ENCODE measurements at regions not wholly inside any gene's neighbourhood (a gene's known extent, or its start where the extent isn't known, plus 50 kb on each side); places are given as distances from the start of the nearest gene placed in this dataset.
"Not testable (repeated sequence)": the region's sequence is repeated elsewhere in the genome, so short reads cannot be mapped to it uniquely, and the experiment has no call there.

DNA sequence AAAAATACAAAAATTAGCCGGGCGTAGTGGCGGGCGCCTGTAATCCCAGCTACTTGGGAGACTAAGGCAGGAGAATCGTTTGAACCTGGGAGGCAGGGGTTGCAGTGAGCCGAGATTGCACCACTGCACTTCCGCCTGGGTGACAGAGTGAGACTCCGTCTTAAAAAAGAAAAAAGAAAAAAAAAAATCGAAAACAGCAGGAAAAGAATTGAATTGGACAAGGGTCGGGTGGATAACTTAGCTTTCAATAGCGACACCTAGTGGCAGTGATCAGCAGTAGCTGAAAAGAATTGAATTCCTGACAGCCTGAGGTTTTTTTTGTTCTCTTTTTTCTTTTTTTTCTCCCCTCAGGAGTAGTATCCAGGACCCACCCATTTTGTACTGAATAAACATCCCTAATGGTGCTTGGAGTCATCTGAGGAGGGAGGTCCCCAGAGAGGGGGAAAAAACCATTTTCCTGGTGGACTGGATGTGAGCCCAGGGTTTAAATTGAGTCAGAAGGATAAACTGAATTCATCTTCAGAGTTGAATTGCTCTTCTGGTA is 55.1 kb downstream of the CYCS start:
- DNase-seq = peak; percentile 21 to 45

DNA sequence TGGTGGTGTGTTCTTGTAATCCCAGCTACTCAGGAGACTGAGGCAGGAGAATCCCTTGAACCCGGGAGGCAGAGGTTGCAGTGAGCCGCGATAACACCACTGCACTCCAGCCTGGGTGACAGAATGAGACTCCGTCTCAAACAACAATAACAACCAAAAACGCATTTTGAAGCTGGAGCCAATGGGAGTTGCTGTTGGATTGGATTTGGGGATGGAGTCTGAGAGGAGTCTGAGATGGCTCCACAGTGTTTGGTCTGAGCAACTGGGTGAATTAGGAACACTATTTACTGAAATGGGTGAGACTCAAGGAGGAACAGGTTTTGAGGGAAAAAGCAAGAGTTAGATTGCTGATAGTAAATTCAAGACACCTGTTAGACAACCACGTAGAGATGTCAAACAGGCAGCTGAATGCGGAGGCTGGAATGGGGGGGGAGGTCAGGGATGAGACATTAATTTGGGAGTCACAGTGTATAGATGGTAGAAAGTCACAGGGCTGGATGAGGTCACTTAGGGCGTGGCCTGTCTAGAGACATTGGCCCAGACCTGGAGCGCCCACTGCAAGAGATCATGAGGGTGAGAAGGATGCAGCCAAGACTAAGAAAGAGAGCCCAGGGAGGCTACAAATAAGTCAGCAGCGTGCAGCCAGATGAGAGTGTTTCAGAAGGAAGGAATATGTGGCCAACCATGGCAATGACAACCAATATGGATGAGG is 56.4 kb downstream of the CYCS start:
- DNase-seq = no peak

- no peak for DNase-seq
Observed at GRCh38 chr7:25067726-25068501, 57.1 kb downstream of the CYCS start.

DNA sequence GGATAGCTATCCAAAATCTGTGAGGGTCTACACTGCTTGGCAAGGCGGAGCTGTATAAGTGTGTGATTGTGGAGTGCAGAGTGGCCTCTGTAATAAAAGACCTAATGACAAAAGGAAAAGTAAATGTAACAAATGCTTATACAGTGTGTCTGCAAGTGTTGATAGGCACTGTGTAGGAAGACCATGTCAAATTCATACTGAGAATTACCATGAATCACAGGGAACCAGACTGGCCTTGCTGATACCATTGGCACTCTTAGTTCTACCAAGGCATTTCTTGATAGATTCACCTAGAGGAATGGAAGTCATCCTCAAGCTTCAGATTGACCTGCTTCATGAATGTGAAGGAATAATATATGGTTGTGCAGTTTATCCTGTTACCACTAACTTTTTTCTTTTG is 58.8 kb downstream of the CYCS start:
- DNase-seq = no peak

DNA sequence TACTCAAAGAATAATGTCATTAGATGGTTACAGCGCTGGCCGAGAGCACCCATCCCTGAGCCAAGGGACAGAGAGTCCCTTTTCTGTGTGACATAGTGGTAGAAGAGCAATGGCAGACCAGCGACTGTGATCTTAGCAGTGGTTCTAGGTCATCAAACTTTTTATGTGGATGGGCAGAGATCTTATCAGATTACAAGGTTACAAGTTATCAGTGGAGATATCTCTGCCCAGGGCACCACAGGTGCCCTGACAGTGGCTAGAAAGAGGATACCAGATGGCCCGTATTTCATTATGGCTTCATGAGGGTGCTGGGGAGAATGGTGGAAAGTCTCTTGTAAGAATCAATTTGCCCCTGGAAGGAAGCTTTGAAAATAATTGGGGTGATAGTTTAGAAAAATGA is 62.7 kb downstream of the CYCS start:
- no peak for DNase-seq

DNA sequence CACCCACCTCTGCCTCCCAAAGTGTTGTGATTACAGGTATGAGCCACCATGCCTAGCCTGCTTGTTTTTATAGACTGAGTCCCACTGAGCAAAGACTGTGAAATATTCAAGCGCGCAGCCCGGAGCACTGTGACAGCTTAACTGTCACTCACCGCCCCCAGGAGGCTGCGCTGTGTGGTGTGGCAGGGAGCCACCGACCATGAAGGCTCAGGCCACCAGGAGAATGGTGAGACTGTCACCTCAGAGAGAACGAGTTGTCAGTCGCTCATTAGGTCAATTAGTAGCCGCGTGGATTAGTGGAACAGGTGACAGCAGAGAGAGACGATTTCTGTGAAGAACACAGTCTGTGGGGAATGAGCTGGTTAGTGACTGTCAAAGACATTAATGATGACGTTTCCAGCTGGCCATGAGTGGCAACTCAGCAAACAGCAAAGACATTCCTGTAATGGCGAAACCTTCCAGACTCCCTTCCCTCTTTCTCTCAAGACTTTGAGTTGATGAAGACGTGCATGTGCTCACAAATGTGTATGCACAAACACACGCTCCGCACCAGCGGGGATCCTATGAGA is 64.5 kb downstream of the CYCS start:
- DNase-seq = no peak

- no peak for DNase-seq
Observed at GRCh38 chr7:25059576-25059975, 65.5 kb downstream of the CYCS start.

DNA sequence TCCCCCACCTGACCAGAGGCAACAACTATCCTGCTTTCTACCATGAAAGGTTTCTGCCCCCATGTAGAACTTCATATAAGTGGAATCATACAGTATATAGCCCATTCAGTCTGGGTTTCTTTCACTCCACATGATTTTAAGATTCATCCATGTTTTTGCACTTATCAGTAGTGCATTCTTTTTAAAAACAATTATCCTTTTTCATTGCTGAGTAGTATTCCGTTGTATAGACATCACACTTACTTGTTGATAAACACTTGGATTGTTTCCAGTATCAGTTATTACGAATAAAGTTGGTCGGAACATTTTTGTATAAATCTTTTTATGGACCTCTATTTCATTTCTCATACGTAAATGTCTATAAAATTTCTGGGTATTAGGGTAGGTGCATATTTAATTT is 68.7 kb downstream of the CYCS start:
- DNase-seq = no peak

GRCh38 chr7:25055520-25056220 is 69.4 kb downstream of the CYCS start:
- no peak for DNase-seq

DNA sequence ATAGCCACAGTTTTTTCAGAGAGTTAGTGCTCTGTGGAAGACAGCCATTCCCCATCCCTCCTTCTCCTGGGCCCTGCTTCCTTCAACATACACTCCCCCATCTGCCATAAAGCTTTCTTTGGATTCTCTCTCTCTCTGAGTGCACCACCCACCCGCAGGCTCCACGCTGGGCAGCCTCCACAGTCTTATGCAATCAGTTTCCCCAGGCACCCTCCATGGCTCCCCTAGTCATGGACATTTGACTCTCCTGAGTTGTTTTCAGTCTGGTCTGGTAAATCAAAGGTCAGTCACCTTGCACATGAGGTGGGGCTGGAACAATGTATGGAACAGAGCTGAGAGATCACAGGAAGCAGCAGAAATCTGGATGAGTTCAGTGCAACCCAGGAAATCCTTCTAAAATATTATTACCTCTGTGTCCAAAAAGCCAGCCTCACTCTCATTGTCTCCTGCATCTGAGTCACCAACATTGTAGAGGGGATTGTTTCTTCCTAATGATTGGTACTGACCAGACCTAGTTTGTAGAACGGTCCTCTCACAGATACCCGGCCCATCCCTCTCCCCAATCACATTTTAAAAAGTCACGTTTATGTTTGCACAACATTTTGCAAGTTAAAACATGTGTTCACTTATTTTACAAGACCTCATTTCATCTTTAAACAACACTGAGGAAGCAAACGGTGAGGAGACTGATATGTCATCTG is 70.1 kb downstream of the CYCS start:
- no peak for DNase-seq

DNA sequence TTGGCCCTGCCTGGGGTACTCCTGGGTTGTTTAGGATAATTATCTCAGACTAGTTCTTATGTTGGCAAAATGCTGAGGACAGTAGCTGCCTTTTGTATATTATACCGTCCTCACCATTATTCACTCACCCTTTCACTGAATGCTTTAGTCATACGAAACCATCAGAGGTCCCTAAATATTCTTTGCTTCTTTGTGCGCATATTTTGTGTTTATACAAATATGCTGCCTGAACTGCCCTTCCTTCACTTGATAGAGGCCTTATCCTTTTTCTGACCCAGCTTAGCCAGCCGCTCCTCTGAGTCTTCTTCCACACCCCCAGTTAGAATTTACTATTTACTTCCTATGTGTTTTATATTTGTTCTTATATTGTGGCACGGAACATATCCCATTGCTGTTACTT is 70.2 kb upstream of the OSBPL3 start:
- DNase-seq = no peak

DNA sequence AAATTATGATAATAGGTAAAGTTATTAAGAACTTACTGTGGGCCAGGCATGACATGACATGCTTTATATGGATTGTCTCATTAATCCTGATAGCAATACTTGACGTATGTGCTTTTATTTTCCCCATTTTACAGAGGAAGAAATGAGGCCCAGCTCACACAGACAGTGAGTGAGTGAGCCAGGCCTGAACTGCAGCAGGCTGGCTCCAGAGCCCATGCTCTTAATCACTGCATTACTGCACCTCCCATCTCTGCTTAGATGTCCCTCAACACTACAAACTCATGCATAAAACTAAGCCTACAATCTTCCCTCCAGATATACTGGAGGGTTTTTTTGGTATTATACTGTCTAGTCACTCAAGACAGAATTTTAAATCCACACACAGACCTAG is 68.5 kb upstream of the OSBPL3 start:
- DNase-seq = no peak

DNA sequence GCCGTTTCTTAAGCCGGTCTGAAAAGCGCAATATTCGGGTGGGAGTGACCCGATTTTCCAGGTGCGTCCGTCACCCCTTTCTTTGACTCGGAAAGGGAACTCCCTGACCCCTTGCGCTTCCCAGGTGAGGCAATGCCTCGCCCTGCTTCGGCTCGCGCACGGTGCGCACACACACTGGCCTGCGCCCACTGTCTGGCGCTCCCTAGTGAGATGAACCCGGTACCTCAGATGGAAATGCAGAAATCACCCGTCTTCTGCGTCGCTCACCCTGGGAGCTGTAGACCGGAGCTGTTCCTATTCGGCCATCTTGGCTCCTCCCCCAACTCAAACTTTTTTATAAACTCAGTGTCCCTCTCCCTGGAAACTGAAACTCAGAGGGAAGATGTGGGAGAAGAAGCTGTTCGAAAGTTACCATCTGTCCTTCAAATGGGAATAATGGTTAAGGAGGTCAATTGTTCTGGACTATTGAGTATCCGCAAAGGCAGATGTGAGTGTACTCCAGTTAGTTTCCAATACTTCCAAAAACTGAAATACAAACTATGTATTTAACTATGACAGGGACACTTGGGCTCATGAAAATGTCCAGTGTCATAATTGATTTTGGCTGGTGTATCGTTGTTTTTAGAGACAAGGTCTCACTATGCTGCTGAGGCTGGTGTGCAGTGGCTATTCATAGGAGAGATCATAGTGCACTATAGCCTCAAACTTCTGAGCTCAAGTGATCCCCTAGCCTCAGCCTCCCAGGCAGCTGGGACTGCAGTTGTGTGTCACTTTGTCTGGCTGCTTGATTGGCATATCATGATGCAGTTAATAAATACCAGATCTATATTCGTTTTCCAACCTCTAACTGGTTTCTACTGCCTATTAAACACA is 67.8 kb upstream of the OSBPL3 start:
- not testable (repeated sequence) for DNase-seq

GRCh38 chr7:25037325-25037724 is 57.3 kb upstream of the OSBPL3 start:
- no peak for DNase-seq

GRCh38 chr7:25035274-25035673 is 55.3 kb upstream of the OSBPL3 start:
- no peak for DNase-seq

DNA sequence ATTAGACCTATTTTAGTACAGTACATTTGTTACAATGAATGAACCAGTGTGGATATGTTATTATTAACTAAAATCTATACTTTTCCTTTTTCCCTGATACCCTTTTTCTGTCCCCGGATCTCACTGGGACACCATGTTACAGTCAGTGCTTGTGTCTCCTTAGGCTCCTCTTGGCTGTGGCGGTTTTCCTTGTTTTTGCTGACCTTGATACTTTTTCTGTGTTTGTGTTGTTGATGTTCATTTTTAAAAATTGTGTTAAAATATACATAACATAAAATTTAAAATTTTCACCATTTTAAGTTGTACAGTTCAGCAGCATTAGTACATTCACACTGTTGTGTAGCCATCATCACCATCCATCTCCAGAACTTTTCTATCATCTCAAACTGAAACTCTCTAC is 54.2 kb upstream of the OSBPL3 start:
- DNase-seq = no peak

DNA sequence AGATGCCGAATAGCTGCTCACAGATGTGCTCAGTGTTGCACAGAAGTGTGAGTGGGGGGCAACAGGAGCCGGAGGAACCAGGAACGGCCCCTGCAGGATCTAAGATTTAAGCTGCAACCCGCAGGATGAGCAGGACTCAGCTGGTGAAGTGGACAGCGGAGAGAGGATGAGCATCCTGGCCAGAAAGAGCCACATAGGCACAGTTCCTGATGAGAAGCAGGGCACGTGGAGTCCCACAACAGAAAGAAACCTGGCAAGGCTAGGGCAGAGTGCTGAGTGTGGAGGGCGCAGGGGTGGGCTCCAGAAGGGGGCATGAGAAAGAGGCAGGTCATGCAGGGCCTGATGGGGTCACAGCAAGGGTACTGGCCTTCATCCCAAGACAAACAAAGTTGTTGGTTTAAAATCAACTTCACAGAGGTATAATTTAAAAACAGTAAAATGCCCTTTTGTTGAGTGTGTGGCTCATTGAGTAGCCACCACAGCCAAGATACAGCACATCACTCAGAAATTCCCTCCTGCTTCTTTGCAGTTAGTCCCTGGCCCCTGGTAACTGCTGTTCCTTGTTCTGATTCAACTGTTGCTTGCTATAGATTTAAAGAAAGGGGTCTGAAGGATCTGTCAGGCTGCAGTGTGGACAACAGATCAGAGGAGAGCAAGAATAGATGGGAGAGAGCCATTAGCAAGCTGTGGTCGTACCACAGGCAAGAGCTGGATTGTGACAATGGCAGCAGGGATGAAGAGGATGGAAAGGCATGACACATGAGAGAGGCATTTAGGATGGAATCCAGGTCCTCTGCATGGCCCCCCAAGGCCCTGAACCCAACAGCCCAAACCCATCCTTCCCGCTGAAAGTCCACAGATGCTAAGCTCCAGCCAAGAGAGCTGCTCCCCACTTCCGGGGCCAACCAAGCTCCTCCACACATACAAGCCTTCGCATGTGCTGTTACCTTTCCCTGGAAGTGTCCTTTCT is 53.1 kb upstream of the OSBPL3 start:
- DNase-seq = no peak

DNA sequence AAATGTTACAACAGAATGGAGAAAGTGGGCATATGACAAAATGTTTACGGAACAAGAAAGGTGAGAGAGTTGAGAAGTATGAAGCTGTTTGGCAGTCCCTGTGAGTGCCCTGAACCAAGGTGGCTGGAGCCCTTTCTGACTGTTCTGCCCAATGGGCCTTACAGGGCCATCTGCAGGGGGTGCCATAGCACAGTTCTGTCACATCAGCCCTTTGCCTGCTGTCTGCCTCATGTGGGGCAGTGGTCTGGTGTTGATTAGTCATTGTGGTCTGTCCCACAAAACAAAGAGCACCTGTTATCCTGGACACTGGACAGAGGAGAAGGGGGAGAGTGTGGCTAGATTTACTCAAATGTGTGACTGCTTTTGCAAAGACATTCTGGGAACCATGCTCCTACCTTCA is 51.5 kb upstream of the OSBPL3 start:
- no peak for DNase-seq

DNA sequence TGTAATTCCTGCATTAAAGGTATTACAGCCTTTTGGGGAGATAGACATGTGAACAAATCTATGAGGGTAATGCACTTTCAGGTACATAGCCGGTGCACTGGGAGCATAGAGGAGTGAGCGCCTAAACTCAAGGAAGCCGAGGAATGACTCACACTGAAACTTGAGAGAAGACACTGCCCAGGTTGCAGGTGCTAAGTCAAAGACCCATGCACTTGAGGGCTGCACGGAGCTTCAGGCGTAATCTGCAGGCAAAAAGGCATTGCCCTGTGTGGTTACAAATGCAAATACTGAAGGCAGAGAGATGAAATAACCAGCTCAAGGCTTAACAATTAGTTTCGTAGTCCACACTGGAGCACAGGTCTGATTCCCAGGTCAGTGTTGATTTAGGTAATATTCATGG is 51.0 kb upstream of the OSBPL3 start:
- no peak for DNase-seq

All from stimulated activated CD4-positive, alpha-beta T cell treated with anti-CD3 and anti-CD28 coated beads, Interleukin-2, amount 100 ng/mL, for 48 hours (primary cell).